Breast epithelium (tissue), 3 donors: ENCODE measurements at regions not wholly inside any gene's neighbourhood (a gene's known extent, or its start where the extent isn't known, plus 50 kb on each side); places are given as distances from the start of the nearest gene placed in this dataset.

Experiments used
- CTCF ChIP-seq, 3 donors: fragments of 450-650 bp; IDR thresholded peaks; one replicate each; pipeline ENCODE4 v1.5.1; 2016 to 2017; ENCODE audit warnings: antibody characterized with exemption in 3 of 3, mild to moderate bottlenecking in 3 of 3, moderate library complexity in 3 of 3
- POLR2AphosphoS5 ChIP-seq, 3 donors: sonication (generic); formaldehyde crosslinking; IDR thresholded peaks; one replicate each; pipeline ENCODE4 v1.6.1; 2017; ENCODE audit warnings: antibody characterized with exemption in 3 of 3

GRCh38 chr17:70813355-70813930, 644.1 kb downstream of the KCNJ2 start:
- TF ChIP-seq CTCF (IDR thresholded peaks at IDR 0.05) (no peak), POLR2AphosphoS5 (IDR thresholded peaks at IDR 0.05) (no peak)
